HepG2 (cell line): ENCODE measurements at regions not wholly inside any gene's neighbourhood (a gene's known extent, or its start where the extent isn't known, plus 50 kb on each side); places are given as distances from the start of the nearest gene placed in this dataset.

Experiments
- ATAC-seq: fragments of 200-7000 bp; cut with Tn5 transposase; 3 replicates; pipeline ENCODE4 v1.9.1; 2020; ENCODE audit warnings: mild to moderate bottlenecking, moderate library complexity
- BruUV-seq: library from RNA; stranded (reverse); fragments of 400-500 nt; replicated peaks from 2 replicates; lab custom pipeline; 2021; lab: Mats Ljungman, UMichigan
- CTCF ChIA-PET: fragments of 300-600 bp; formaldehyde crosslinking; extraction: SDS; loops from one replicate; lab custom pipeline; 2021; ENCODE audit warnings: low total read pairs, inconsistent platforms, low intra/inter-chr PET ratio; lab: Yijun Ruan, JAX
- POLR2A ChIA-PET: fragments of 350-600 bp; sonication (Branson Sonifier 250); formaldehyde crosslinking; loops from one replicate; lab custom pipeline; 2020; ENCODE audit warnings: antibody characterized with exemption, inconsistent platforms; lab: Yijun Ruan, JAX
- DNase-seq: peaks from one replicate; pipeline ENCODE4 v3.0.0-alpha.2; 2015; ENCODE audit warnings: low spot score
- FAIRE-seq: peaks from 3 replicates; lab custom pipeline; 2011; peaks lifted over from hg19 to GRCh38; lab: Jason Lieb, UNC
- H2AFZ ChIP-seq: one replicate; pipeline ENCODE4 v1.6.1; 2011; ENCODE audit warnings: low read length, inconsistent platforms
- H3K27ac ChIP-seq: fragments of 300-600 bp; 3 replicates; pipeline ENCODE4 v1.8.0; 2011; ENCODE audit warnings: mixed run types, mild to moderate bottlenecking, mixed read lengths, low read length, inconsistent platforms; ENCODE audit not compliant: insufficient read depth; ENCODE audit errors: extremely low read length
- H3K27me3 ChIP-seq, 2 experiments: fragments of 200-600 bp in 1 of 2; 2 replicates in 1 of 2; 3 replicates in 1 of 2; pipeline versions ENCODE4 v1.6.0 to v1.8.0; 2011; ENCODE audit warnings: low read length in 2 of 2, mild to moderate bottlenecking in 2 of 2, moderate library complexity in 2 of 2, inconsistent platforms in 1 of 2; ENCODE audit not compliant: insufficient read depth in 2 of 2, control insufficient read depth in 1 of 2
- H3K36me3 ChIP-seq, 2 experiments: fragments of 200-600 bp in 1 of 2; replicated peaks in 1 of 2; 2 replicates in 1 of 2; 3 replicates in 1 of 2; pipeline versions ENCODE4 v1.5.1 to v1.8.0; 2011; ENCODE audit warnings: low read length in 2 of 2, inconsistent platforms in 1 of 2; ENCODE audit not compliant: insufficient read depth in 2 of 2, control insufficient read depth in 1 of 2
- H3K4me1 ChIP-seq: 2 replicates; pipeline ENCODE4 v1.5.1; 2012; ENCODE audit warnings: low read length, inconsistent platforms; ENCODE audit not compliant: insufficient read depth
- H3K4me2 ChIP-seq: 2 replicates; pipeline ENCODE4 v1.6.0; 2011; ENCODE audit warnings: low read depth, low read length, inconsistent platforms
- H3K4me3 ChIP-seq, 3 experiments: fragments of 200-600 bp in 1 of 3; sonication (generic), shearing (Covaris generic) in 1 of 3; replicated peaks in 1 of 3; 2 replicates each; pipeline ENCODE4 v1.5.1; 2011 to 2016; ENCODE audit warnings: low read length in 3 of 3, inconsistent platforms in 2 of 3, low read depth in 2 of 3, mild to moderate bottlenecking in 2 of 3, control low read depth in 1 of 3, mixed read lengths in 1 of 3; ENCODE audit not compliant: insufficient read depth in 1 of 3
- H3K79me2 ChIP-seq: one replicate; pipeline ENCODE4 v1.6.1; 2011; ENCODE audit warnings: low read length, inconsistent platforms; ENCODE audit not compliant: insufficient read depth
- H3K9ac ChIP-seq: 2 replicates; pipeline ENCODE4 v1.6.0; 2011; ENCODE audit warnings: mild to moderate bottlenecking, low read depth, low read length, inconsistent platforms; ENCODE audit not compliant: insufficient read depth
- H3K9me3 ChIP-seq: 2 replicates; pipeline ENCODE4 v1.5.1; 2012; ENCODE audit warnings: mild to moderate bottlenecking, low read length
- H4K20me1 ChIP-seq: 2 replicates; pipeline ENCODE4 v1.6.0; 2011; ENCODE audit warnings: inconsistent platforms, mild to moderate bottlenecking, low read length, moderate library complexity; ENCODE audit not compliant: insufficient read depth
- BORCS8-MEF2B ChIP-seq: sonication (generic); formaldehyde crosslinking; IDR thresholded peaks from 2 replicates; pipeline ENCODE4 v1.8.0; 2022; ENCODE audit warnings: mild to moderate bottlenecking, missing genetic modification reagents
- EED ChIP-seq: sonication (generic); formaldehyde crosslinking; IDR thresholded peaks from 2 replicates; pipeline ENCODE4 v1.5.0; 2020; ENCODE audit warnings: mild to moderate bottlenecking, missing genetic modification reagents
- ESRRA ChIP-seq: sonication (generic); formaldehyde crosslinking; IDR thresholded peaks from 2 replicates; pipeline ENCODE4 v1.5.1; 2020; ENCODE audit warnings: mild to moderate bottlenecking, low read depth, missing genetic modification reagents
- GPN1 ChIP-seq: sonication (generic); formaldehyde crosslinking; IDR thresholded peaks from 2 replicates; pipeline ENCODE4 v1.5.1; 2020; ENCODE audit warnings: missing genetic modification reagents, borderline replicate concordance
- KLF15 ChIP-seq: sonication (generic); formaldehyde crosslinking; IDR thresholded peaks from 2 replicates; pipeline ENCODE4 v1.8.1; 2023; ENCODE audit warnings: borderline replicate concordance, mild to moderate bottlenecking, inconsistent platforms, missing genetic modification reagents, mixed read lengths
- MED1 ChIP-seq: sonication (generic); formaldehyde crosslinking; IDR thresholded peaks from 2 replicates; pipeline ENCODE4 v1.4.0; 2020; ENCODE audit warnings: missing genetic modification reagents
- PBX2 ChIP-seq: IDR thresholded peaks from 2 replicates; pipeline ENCODE4 v1.6.1; 2016; ENCODE audit warnings: control low read depth
- PRDM10 ChIP-seq: sonication (generic); formaldehyde crosslinking; IDR thresholded peaks from 2 replicates; pipeline ENCODE4 v1.4.0; 2020; ENCODE audit warnings: low read depth, missing genetic modification reagents
- RARA ChIP-seq: IDR thresholded peaks from 2 replicates; pipeline ENCODE4 v1.6.1; 2016; ENCODE audit warnings: missing genetic modification reagents, missing compliant biosample characterization
- RXRA ChIP-seq: sonication (generic); formaldehyde crosslinking; IDR thresholded peaks from 2 replicates; pipeline ENCODE4 v1.5.1; 2020; ENCODE audit warnings: missing genetic modification reagents
- SSRP1 ChIP-seq: IDR thresholded peaks from 2 replicates; pipeline ENCODE4 v1.6.1; 2016; ENCODE audit warnings: control low read depth
- ZNF577 ChIP-seq: sonication (generic); formaldehyde crosslinking; IDR thresholded peaks from 2 replicates; pipeline ENCODE4 v1.4.0; 2020; ENCODE audit warnings: mild to moderate bottlenecking, low read depth, missing genetic modification reagents, borderline replicate concordance
- WGBS: methylation state at CpG from one replicate; pipeline ENCODE4 v1.1.6; 2017; ENCODE audit warnings: low lambda C conversion rate; 5-methylcytosine and 5-hydroxymethylcytosine counted together
- in situ Hi-C: cut with HindIII; loops from 2 replicates; pipeline ENCODE4 v1.10.0; 2017; ENCODE audit warnings: low pct_unique_long_range_greater_than_20kb; ENCODE audit not compliant: extremely low pct_ligation_motif_present
- intact Hi-C: fragments of 100-400 bp; cut with micrococcal nuclease; formaldehyde crosslinking; loops from one replicate; pipeline ENCODE4 v1.10.0; 2022; ENCODE audit not compliant: unreplicated experiment
- TF ChIP-seq, protein P1 (sequence below): sonication (generic); formaldehyde crosslinking; IDR thresholded peaks from 2 replicates; pipeline ENCODE4 v1.8.1; 2023; ENCODE audit warnings: mild to moderate bottlenecking, inconsistent platforms, moderate library complexity, missing genetic modification reagents, borderline replicate concordance
- TF ChIP-seq, protein P2 (sequence below): sonication (generic); formaldehyde crosslinking; IDR thresholded peaks from 2 replicates; pipeline ENCODE4 v1.8.0; 2022; ENCODE audit warnings: missing genetic modification reagents, low read depth, mild to moderate bottlenecking, borderline replicate concordance
- TF ChIP-seq, protein P3 (sequence below): IDR thresholded peaks from 2 replicates; pipeline ENCODE4 v1.6.1; 2012; ENCODE audit warnings: low read depth, low read length, improper control_type of control experiment

DNA sequence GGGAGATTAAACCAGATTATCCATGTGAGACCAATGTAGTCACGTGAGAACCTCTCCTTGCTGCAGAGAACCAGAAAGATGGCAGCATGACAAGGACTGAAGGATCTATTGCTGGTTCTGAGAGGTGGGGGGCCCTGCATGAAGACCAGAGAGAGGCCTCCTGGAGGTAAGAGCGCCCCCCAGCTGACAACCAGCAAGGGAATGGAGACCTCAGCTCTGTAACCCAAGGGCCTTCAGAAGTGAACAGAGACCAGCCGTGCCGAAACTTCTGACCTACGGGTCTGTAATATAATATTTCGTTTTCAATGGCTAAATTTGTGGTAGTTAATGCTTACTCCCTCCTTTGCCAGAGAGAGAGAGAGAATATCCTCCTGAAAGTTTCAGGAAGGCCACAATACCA lies 524.1 kb upstream of the TBX3 start:
- no TSS peak for BruUV-seq
- ATAC-seq = no peak
- CTCF ChIA-PET = no interaction called here
- Histone ChIP-seq H3K79me2 (no peaks in the 10 kb centered on the region), H3K9me3 (no peaks in the 10 kb centered on the region), H3K9ac (no peak overlapping the region), H4K20me1 (no peaks in the 10 kb centered on the region), H3K36me3 (no peaks in the 10 kb centered on the region), H2AFZ (no peak overlapping the region), H3K4me1 (no peaks in the 10 kb centered on the region), H3K4me2 (no peak overlapping the region), H3K4me3 (no peak overlapping the region), H3K27me3 (peaks cover 0 to 14% of the 10 kb centered on the region in 2 experiments; a peak in 2 of 5 replicates), H3K27ac (no peak overlapping the region)
- TF ChIP-seq ZNF577 (CRISPR knock-in tag) = no peak
- no peak for TF ChIP-seq SSRP1
- no peak for TF ChIP-seq EED
- TF ChIP-seq KLF15 (CRISPR knock-in tag) = no peak
- TF ChIP-seq, protein P1, sequence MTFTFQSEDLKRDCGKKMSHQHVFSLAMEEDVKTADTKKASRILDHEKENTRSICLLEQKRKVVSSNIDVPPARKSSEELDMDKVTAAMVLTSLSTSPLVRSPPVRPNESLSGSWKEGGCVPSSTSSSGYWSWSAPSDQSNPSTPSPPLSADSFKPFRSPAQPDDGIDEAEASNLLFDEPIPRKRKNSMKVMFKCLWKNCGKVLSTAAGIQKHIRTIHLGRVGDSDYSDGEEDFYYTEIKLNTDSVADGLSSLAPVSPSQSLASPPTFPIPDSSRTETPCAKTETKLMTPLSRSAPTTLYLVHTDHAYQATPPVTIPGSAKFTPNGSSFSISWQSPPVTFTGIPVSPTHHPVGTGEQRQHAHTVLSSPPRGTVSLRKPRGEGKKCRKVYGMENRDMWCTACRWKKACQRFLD = no peak
- TF ChIP-seq MED1 = no peak
- TF ChIP-seq BORCS8-MEF2B (CRISPR knock-in tag) = no peak
- TF ChIP-seq RXRA = no peak
- TF ChIP-seq, protein P2, sequence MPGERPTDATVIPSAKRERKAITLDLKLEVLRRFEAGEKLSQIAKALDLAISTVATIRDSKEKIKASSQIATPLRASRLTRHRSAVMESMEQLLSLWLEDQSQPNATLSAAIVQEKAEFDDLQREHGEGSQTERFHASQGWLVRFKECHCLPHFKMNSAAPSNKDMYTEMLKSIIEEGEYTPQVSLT (CRISPR knock-in tag) = no peak
- TF ChIP-seq PRDM10 (CRISPR knock-in tag) = no peak
- TF ChIP-seq RARA (CRISPR knock-in tag) = no peak
- TF ChIP-seq GPN1 (CRISPR knock-in tag) = no peak
- TF ChIP-seq, protein P3, sequence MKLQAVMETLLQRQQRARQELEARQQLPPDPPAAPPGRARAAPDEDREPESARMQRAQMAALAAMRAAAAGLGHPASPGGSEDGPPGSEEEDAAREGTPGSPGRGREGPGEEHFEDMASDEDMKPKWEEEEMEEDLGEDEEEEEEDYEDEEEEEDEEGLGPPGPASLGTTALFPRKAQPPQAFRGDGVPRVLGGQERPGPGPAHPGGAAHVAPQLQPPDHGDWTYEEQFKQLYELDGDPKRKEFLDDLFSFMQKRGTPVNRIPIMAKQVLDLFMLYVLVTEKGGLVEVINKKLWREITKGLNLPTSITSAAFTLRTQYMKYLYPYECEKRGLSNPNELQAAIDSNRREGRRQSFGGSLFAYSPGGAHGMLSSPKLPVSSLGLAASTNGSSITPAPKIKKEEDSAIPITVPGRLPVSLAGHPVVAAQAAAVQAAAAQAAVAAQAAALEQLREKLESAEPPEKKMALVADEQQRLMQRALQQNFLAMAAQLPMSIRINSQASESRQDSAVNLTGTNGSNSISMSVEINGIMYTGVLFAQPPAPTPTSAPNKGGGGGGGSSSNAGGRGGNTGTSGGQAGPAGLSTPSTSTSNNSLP = no peak
- TF ChIP-seq PBX2 (CRISPR knock-in tag) = no peak
- TF ChIP-seq ESRRA (CRISPR knock-in tag) = no peak
- 59% methylated on average over 5 of the region's 6 CpGs for whole genome bisulfite sequencing
- intact Hi-C loops = no loop called here
- in situ Hi-C loops = no loop called here
- no peak for FAIRE-seq
- POLR2A ChIA-PET = no interaction called here
- DNase-seq = no peak
